ENCODE measurements at regions not wholly inside any gene's neighbourhood (a gene's known extent, or its start where the extent isn't known, plus 50 kb on each side); places are given as distances from the start of the nearest gene placed in this dataset.

DNA sequence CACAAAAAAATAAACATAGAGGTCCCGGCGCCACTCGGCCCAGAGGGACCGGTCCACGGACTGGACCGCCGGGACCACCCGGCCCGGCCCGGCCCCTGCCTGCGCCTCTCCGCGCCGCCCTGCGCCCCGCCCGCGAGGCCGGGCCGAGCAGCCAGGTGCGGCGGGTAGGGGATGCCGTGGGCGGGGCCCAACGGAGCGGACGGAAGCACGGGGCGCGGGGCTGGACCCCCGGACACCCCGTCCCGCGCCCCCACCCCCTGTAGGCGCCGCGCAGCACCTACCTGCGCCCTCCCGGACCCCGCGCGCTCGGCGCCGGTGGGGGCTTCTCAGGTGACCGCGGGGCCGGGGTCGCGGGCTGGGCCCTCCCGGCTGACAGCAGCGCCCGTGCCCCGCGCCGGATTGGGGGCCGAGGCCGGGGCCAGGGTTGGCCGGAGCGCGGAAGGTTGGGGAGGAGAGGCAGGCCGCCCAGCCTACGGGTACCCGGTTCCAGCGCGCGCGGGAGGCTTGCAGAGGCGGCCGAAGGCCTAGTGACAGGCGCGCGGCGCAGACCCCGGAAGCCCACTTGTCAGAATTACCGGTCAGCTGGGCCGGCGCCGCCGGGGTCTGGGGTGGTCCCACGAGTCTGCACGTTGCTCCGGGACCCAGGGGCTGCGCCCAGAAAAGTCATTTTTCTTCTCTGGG, 351.9 kb upstream of the CAMK1G start:
- H3K4me3 Mint-ChIP-seq: no peak overlapping the region

DNA sequence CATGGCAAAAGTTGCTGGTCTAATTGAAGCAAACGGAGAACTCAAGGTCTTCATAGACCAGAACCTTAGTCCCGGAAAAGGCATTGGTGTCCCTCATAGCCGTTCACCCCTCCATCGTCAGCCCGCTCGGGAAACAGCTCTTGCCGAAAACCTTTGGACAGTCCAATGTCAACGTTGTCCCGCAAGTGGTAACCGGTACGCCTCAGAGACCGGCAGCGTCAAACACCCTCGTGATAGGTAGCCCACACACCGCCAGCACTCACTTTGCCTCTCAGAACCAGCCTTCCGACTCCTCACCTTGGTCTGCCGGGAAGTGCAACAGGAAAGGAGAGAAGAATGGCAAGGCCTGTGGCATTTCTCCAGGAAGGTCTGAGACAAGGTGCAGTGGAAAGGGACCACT, 351.3 kb upstream of the CAMK1G start:
- Mint-ChIP-seq H3K36me3 (ENCODE audit: low read depth) (no peaks in the 10 kb centered on the region), H3K27ac (no peak overlapping the region), H3K4me1 (ENCODE audit: low read depth) (no peaks in the 10 kb centered on the region), H3K4me3 (no peak overlapping the region), H3K27me3 (ENCODE audit: low read depth) (peaks cover 16% of the 10 kb centered on the region), H3K9me3 (peaks cover 2% of the 10 kb centered on the region)
- no peak for DNase-seq
- CTCF ChIA-PET: no interaction called here
- intact Hi-C loops (cut with micrococcal nuclease): no loop called here

More for the DNA sequence above, 351.9 kb upstream of the CAMK1G start:
- intact Hi-C loops (cut with micrococcal nuclease): no loop called here
- H3K36me3 Mint-ChIP-seq (ENCODE audit: low read depth): no peaks in the 10 kb centered on the region
- no peak for DNase-seq
- peaks cover 16% of the 10 kb centered on the region for H3K27me3 Mint-ChIP-seq (ENCODE audit: low read depth)
- no peaks in the 10 kb centered on the region for H3K4me1 Mint-ChIP-seq (ENCODE audit: low read depth)
- CTCF ChIA-PET: no interaction called here
- no peak overlapping the region for H3K27ac Mint-ChIP-seq
- peaks cover 2% of the 10 kb centered on the region for H3K9me3 Mint-ChIP-seq

DNA sequence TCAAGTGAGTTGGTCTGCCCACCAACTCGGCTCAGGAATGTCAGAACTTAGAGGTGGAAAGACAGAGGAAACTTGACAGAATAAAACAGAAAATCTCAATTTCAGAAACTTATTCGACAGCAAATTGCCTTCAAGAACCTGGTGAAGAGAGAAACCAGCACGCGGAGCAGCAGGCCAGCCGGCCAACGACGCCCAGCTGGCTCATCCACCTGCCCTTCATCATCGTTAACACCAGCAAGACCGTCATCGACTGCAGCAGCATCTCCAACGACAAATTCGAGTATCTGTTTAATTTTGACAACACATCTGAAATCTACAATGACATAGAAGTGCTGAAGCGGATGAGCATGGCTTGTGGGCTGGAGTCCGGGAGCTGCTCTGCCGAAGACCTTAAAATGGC, 350.8 kb upstream of the CAMK1G start:
- intact Hi-C loops (cut with micrococcal nuclease): no loop called here
- peaks cover 2% of the 10 kb centered on the region for H3K9me3 Mint-ChIP-seq

DNA sequence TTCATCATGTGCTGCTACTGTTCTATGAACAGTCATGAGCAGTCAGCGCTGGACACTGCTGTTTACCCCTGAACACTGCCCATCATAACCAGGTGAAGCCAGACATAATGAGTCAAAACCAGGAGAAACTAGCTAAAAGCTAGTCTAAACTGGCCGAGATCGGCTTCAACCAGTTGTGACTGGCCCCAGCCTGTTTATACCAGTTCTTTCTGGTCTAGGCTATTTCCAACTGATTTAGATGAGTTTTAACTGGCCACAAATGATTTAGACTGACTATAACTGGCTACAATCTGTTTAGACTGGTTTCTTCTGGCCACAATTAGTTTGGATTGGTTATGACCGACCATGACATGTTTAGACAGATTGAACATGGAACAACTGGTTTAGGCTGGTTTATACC, 348.3 kb upstream of the CAMK1G start:
- no peaks in the 10 kb centered on the region for H3K4me1 Mint-ChIP-seq (ENCODE audit: low read depth)
- intact Hi-C loops (cut with micrococcal nuclease): no loop called here
- DNase-seq: no peak
- H3K27me3 Mint-ChIP-seq (ENCODE audit: low read depth): peaks cover 13% of the 10 kb centered on the region
- H3K4me3 Mint-ChIP-seq: no peak overlapping the region
- H3K9me3 Mint-ChIP-seq: peaks cover 2% of the 10 kb centered on the region
- H3K36me3 Mint-ChIP-seq (ENCODE audit: low read depth): no peaks in the 10 kb centered on the region
- CTCF ChIA-PET: interaction anchor here (1.6 kb wide), 1 partner anchor 14 kb away, joined by 6 read pairs; no protein-coding TSS in a partner anchor
- H3K27ac Mint-ChIP-seq: no peak overlapping the region

More for the DNA sequence above, 350.8 kb upstream of the CAMK1G start:
- CTCF ChIA-PET: no interaction called here
- Mint-ChIP-seq H3K4me1 (ENCODE audit: low read depth) (no peaks in the 10 kb centered on the region), H3K4me3 (no peak overlapping the region), H3K27me3 (ENCODE audit: low read depth) (peaks cover 16% of the 10 kb centered on the region), H3K27ac (no peak overlapping the region), H3K36me3 (ENCODE audit: low read depth) (no peaks in the 10 kb centered on the region)
- DNase-seq: no peak

DNA sequence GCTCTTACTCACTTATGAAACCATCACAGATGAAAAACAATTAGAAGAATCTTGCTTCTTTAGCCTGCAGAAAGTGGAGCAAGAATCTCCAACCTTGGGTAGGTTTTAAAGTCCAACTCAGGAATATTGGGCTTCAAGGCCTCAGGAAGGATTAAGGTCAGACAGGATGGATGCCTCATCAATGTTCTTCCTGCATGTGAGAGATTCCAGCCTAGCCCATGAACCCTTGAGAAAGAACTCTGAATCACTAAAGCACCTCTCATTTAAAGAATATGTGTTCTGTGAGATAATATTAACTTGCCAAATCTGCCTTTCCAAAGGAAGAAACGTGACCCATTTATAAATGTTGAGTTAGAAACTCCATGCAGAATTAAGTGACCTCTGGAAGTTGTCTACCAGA, 345.2 kb upstream of the CAMK1G start:
- Mint-ChIP-seq H3K27ac (no peak overlapping the region), H3K4me3 (no peak overlapping the region), H3K36me3 (ENCODE audit: low read depth) (no peaks in the 10 kb centered on the region), H3K4me1 (ENCODE audit: low read depth) (no peaks in the 10 kb centered on the region), H3K27me3 (ENCODE audit: low read depth) (peaks cover 6% of the 10 kb centered on the region), H3K9me3 (no peaks in the 10 kb centered on the region)
- intact Hi-C loops (cut with micrococcal nuclease): no loop called here
- DNase-seq: no peak
- CTCF ChIA-PET: interaction anchor here (2.5 kb wide), 1 partner anchor 10 kb away, joined by 11 read pairs; no protein-coding TSS in a partner anchor

DNA sequence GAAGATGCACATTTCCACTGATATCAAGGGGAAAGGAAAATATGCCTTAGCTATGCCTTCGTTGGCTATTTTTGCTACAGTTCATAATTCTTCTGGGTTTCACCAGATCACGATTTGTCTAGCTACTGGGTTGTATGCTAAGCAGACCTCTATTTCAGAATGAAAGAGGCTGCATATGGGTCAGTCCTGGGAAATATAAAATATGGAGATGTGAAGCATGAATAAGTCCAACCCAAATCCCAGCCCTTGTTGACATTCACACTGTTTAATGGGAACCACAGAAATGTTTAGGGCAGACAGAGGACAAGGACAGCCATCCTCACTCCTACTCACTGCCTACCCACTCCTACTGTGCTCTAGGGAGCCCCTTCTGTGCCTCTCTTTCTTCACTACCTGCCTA, 343.2 kb upstream of the CAMK1G start:
- no peak for DNase-seq
- CTCF ChIA-PET: interaction anchor here (2.5 kb wide), 1 partner anchor 8 kb away, joined by 11 read pairs; no protein-coding TSS in a partner anchor
- Mint-ChIP-seq H3K4me1 (ENCODE audit: low read depth) (no peaks in the 10 kb centered on the region), H3K4me3 (no peak overlapping the region), H3K27me3 (ENCODE audit: low read depth) (peaks cover 8% of the 10 kb centered on the region), H3K36me3 (ENCODE audit: low read depth) (no peaks in the 10 kb centered on the region), H3K27ac (no peak overlapping the region), H3K9me3 (no peaks in the 10 kb centered on the region)
- intact Hi-C loops (cut with micrococcal nuclease): no loop called here

DNA sequence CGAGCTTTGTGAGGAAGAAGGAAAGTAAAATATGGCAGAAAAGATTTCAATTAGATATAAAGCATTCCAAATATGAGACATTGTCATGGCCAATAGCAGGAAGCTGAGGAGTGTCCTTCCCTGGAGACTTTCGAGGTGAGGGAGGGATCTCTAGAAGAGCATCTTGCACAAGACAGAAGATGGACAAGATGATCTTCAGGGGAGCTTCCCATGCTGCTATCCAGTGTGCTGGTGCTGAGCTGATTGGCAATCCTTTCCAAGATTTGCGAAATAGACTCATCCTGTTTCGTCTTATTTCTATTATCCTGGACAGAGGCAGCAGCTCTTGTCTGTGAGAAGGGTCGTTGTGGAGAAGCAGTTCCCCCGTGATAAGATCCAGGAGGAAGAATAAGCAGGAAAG, 342.0 kb upstream of the CAMK1G start:
- no peak for DNase-seq
- Mint-ChIP-seq H3K27me3 (ENCODE audit: low read depth) (peaks cover 9% of the 10 kb centered on the region), H3K4me1 (ENCODE audit: low read depth) (no peaks in the 10 kb centered on the region), H3K9me3 (no peaks in the 10 kb centered on the region), H3K4me3 (no peak overlapping the region), H3K36me3 (ENCODE audit: low read depth) (no peaks in the 10 kb centered on the region), H3K27ac (no peak overlapping the region)
- CTCF ChIA-PET: interaction anchor here (0.5 kb wide), 1 partner anchor 50 kb away, joined by 3 read pairs; no protein-coding TSS in a partner anchor
- intact Hi-C loops (cut with micrococcal nuclease): no loop called here

DNA sequence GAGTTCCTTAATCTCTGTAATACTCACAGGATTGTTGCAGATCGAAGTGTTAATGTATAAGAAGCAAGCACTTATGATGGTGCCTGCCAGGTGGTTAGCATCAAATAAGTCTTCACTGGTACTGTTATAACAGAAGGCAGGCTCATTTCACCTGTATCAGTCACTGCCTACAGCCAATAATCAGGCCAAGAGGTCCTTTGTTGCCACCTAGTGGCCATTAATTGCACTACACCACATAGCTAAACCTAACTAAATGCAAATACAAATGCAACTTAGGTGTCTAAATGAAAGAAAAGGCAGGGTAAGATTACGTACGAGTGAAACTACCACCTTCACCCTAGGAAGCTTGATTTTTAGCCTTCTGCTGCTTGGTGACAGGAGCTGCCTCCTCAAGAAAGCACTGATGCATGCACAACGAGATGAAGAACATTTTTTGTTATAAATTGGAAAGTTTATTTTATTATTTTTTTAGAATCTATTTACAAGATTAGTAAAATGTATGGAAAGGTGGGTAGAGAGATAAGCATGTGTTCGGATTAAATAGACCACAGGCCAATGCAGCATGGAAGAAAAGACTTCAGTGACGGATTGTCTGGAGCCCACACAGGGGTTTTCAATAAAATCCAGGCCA, 334.8 kb upstream of the CAMK1G start:
- DNase-seq: peak; percentile 74
- no peaks in the 10 kb centered on the region for H3K9me3 Mint-ChIP-seq
- intact Hi-C loops (cut with micrococcal nuclease): loop anchor here (1.0 to 2.0 kb wide), 3 partner anchors 45 to 594 kb away; no protein-coding TSS in a partner anchor
- H3K36me3 Mint-ChIP-seq (ENCODE audit: low read depth): no peaks in the 10 kb centered on the region
- H3K4me3 Mint-ChIP-seq: no peak overlapping the region
- CTCF ChIA-PET: interaction anchor here (0.7 to 4.9 kb wide), 29 partner anchors 8 to 1067 kb away, joined by 3 to 31 read pairs (median 4); no protein-coding TSS in a partner anchor
- H3K27ac Mint-ChIP-seq: no peak overlapping the region
- H3K27me3 Mint-ChIP-seq (ENCODE audit: low read depth): peaks cover 1% of the 10 kb centered on the region
- no peaks in the 10 kb centered on the region for H3K4me1 Mint-ChIP-seq (ENCODE audit: low read depth)

DNA sequence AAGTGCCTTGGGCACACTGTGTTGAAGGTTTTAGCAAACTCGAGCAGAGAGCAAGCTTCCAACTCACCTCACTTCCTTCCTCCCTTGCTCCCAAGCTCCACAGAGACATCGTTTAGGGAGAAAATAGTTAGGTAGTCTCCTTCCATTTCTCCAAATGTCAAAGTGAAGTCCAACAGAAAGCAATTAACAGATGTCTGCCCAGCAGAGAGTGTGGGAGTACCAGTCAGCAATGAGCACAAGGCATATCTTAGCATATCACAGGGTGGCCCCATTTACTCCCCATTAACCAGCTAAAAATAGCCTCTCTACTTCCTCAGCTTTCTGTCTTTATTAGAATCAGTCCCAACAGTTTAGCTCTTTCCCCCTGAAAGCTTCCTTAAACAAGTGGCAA, 334.2 kb upstream of the CAMK1G start:
- no peak overlapping the region for H3K27ac Mint-ChIP-seq
- H3K4me1 Mint-ChIP-seq (ENCODE audit: low read depth): no peaks in the 10 kb centered on the region
- DNase-seq: no peak
- no peaks in the 10 kb centered on the region for H3K9me3 Mint-ChIP-seq
- H3K36me3 Mint-ChIP-seq (ENCODE audit: low read depth): no peaks in the 10 kb centered on the region
- H3K27me3 Mint-ChIP-seq (ENCODE audit: low read depth): peaks cover 1% of the 10 kb centered on the region
- CTCF ChIA-PET: interaction anchor here (0.7 to 4.9 kb wide), 23 partner anchors 8 to 1067 kb away, joined by 3 to 31 read pairs (median 4); no protein-coding TSS in a partner anchor
- no peak overlapping the region for H3K4me3 Mint-ChIP-seq
- intact Hi-C loops (cut with micrococcal nuclease): loop anchor here (2.0 kb wide), 1 partner anchor 594 kb away; no protein-coding TSS in a partner anchor

DNA sequence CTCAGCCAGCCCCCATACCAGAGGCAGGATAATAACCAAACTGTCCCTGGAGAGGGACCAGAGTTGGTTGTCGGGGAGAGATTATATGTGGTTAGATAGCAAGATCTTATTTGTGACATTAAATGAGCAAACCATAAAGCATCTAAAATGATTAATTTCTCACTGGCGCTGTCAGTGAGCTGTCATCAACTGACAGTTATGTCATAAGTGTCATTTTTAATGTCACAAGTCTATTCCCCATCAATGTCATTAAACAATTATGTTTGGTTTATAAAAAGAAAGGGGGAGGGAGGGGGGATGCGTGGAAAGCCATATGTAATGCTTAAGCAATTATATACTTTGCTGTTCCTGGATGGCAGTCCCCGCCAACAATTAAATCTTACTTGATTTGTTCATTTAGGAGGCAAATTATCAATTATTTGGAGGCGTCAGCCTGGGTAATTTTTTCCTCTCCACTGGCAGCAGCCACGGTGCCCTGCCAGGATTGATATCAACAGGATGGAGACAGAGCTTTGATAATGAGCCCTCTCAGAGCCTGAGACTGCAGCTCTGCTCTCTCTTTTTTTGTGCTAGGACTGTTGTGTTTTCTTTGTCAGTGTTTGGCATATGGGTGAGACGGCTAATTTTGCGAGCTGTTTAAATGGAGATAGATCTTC, 333.6 kb upstream of the CAMK1G start:
- H3K27me3 Mint-ChIP-seq (ENCODE audit: low read depth): peaks cover 1% of the 10 kb centered on the region
- no peaks in the 10 kb centered on the region for H3K4me1 Mint-ChIP-seq (ENCODE audit: low read depth)
- H3K9me3 Mint-ChIP-seq: no peaks in the 10 kb centered on the region
- H3K27ac Mint-ChIP-seq: no peak overlapping the region
- no peaks in the 10 kb centered on the region for H3K36me3 Mint-ChIP-seq (ENCODE audit: low read depth)
- intact Hi-C loops (cut with micrococcal nuclease): loop anchor here (2.0 kb wide), 1 partner anchor 595 kb away; no protein-coding TSS in a partner anchor
- CTCF ChIA-PET: interaction anchor here (0.7 to 4.9 kb wide), 13 partner anchors 9 to 1068 kb away, joined by 3 to 31 read pairs (median 5); no protein-coding TSS in a partner anchor
- no peak for DNase-seq
- no peak overlapping the region for H3K4me3 Mint-ChIP-seq

DNA sequence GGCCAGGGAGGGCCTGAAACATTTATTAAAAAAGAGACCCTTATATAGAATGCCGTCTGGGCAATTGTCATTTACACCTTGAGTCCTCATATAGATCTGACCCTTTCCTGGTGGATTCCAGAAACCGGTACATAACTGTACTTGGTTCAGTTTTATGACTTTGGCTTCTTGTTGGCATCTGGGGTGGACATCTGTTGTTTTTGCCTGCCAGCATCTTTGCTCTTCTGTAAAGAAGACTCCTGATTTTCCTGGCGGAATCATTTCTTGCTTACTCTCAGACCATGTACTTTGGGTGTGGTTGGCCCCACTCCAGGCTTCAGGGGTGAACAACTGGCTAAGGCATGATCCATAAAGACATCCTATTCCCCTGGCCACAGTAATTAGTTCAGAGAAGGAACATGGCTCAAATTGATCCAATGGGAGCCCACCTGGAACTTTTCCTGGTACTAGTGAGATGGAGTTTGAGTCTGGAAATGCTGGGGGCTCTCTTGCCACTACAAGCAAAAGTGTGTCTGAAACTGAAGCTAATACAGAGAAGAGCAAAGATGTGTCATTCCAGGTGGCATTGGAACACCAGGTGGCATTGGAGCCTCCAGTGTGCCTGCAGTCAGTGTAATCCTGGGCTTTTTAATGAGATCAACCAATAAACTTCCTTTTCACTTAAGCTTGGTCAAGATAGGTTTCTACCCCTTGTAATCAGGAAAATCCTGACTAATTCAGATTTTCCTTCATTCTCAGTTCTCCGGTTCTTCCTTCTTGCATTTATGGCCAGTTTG, 332.5 kb upstream of the CAMK1G start:
- DNase-seq: no peak

More for the DNA sequence above, 332.5 kb upstream of the CAMK1G start:
- H3K36me3 Mint-ChIP-seq (ENCODE audit: low read depth): no peaks in the 10 kb centered on the region
- peaks cover 4% of the 10 kb centered on the region for H3K27me3 Mint-ChIP-seq (ENCODE audit: low read depth)
- H3K4me1 Mint-ChIP-seq (ENCODE audit: low read depth): no peaks in the 10 kb centered on the region
- intact Hi-C loops (cut with micrococcal nuclease): no loop called here
- H3K9me3 Mint-ChIP-seq: no peaks in the 10 kb centered on the region
- no peak overlapping the region for H3K27ac Mint-ChIP-seq
- CTCF ChIA-PET: interaction anchor here (4.9 kb wide), 1 partner anchor 42 kb away, joined by 31 read pairs; no protein-coding TSS in a partner anchor
- H3K4me3 Mint-ChIP-seq: no peak overlapping the region

Data from activated naive CD4-positive, alpha-beta T cell treated with anti-CD3 and anti-CD28 coated beads for 36 hours (primary cell).